ENCODE measurements at regions not wholly inside any gene's neighbourhood (a gene's known extent, or its start where the extent isn't known, plus 50 kb on each side); places are given as distances from the start of the nearest gene placed in this dataset.

DNA sequence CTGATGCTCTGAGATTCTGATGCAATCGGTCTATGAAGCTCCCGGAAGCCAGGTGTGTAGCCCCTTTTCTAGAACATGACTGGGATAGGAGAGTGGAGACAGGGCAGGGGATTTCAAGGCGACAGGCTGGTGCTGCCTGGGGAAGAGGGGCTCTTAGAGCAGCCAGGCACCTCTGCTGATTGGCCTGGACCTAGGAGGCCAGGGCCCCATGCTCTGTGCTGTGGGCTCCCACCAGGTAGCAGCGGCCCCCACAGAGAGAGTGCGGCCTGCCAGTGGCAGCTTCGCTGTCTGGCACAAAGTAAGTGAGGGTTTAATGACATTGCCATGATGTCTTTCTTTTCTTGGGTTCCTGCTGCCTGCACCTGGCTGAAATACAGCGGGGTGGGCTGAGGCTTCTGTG is 99.4 kb upstream of the PODXL start:
- WGBS, result 92% methylated on average over 7 of the region's 7 CpGs
- no peak for DNase-seq (ENCODE audit: low read depth in 6 of 9, low spot score in 9 of 9)
- H3K36me3 ChIP-seq (ENCODE audit: control insufficient read depth in 2 of 2, insufficient read depth in 2 of 2, low read length in 1 of 2), result no peaks in the 10 kb centered on the region

DNA sequence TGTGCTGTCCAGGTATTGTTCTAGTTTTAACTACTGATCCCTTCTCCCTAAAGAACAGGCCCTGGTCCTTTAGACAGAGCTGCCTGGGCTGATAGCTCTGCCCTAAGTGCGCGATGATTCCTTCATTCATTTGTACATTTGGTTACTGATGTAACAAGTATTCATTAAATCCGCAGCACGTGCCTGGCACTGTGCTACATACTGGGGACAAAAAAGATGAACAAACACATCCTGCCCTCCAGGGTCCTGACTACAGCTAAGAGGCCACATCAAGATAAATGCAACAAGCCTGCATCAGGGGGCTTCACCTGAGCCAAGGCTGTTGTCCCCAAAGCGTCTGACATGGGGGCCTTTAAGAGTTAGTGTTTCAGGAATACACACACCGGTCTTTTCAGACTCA is 99.0 kb upstream of the PODXL start:
- H3K9me3 ChIP-seq (ENCODE audit: control insufficient read depth in 2 of 2, insufficient read depth in 1 of 2, low read length in 1 of 2), result peaks cover 0 to 1% of the 10 kb centered on the region in 2 donors
- H3K27me3 ChIP-seq (ENCODE audit: control insufficient read depth in 2 of 2, insufficient read depth in 1 of 2, low read length in 1 of 2), result peaks cover 0 to 4% of the 10 kb centered on the region in 2 donors
- 98% methylated on average over 6 of the region's 6 CpGs for WGBS
- H3K4me3 ChIP-seq (ENCODE audit: low read length in 2 of 2), result no peak overlapping the region
- no peaks in the 10 kb centered on the region for H3K36me3 ChIP-seq (ENCODE audit: control insufficient read depth in 2 of 2, insufficient read depth in 2 of 2, low read length in 1 of 2)
- H3K4me1 ChIP-seq (ENCODE audit: control insufficient read depth in 2 of 2, insufficient read depth in 2 of 2, low read length in 2 of 2), result no peaks in the 10 kb centered on the region
- no peak for DNase-seq (ENCODE audit: low read depth in 6 of 9, low spot score in 9 of 9)
- no peak overlapping the region for H3K27ac ChIP-seq (ENCODE audit: low read depth in 1 of 2, low read length in 1 of 2)

More for the DNA sequence above, 99.4 kb upstream of the PODXL start:
- H3K9me3 ChIP-seq (ENCODE audit: control insufficient read depth in 2 of 2, insufficient read depth in 1 of 2, low read length in 1 of 2), result peaks cover 0 to 1% of the 10 kb centered on the region in 2 donors
- H3K27me3 ChIP-seq (ENCODE audit: control insufficient read depth in 2 of 2, insufficient read depth in 1 of 2, low read length in 1 of 2), result peaks cover 0 to 4% of the 10 kb centered on the region in 2 donors
- H3K4me3 ChIP-seq (ENCODE audit: low read length in 2 of 2), result no peak overlapping the region
- no peak overlapping the region for H3K27ac ChIP-seq (ENCODE audit: low read depth in 1 of 2, low read length in 1 of 2)
- H3K4me1 ChIP-seq (ENCODE audit: control insufficient read depth in 2 of 2, insufficient read depth in 2 of 2, low read length in 2 of 2), result no peaks in the 10 kb centered on the region

DNA sequence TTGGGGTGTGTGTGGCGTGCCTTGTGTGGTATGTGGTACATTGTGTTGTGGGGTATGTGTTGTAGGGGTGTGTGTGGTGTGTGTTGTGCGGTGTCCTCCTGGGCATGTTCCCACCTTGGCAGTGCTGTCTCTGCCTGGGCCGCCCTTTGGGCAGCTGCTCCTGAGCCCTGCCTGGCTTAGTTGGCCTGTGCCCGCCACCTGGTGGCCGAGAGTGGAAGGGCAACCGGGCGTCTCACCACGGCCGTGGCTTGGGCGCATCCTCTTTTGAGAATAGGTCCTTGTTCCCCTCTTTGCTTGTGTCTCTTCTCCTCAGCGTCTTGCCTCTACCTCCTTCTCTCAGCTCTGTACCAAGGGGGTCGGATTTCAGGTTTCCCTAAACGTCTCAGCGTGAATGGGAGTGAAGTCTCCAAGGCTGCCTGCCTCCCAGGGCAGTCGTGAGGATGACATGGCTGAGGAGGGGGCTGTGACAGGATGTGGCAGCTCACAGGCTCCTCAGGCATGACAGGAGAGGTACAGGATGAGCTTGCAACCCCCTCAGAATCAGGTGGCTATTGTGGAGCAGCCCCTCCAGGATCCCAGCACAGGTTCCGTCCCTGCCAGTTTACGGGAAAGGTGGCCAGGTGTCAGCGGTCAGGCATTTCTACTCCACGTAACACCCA is 98.4 kb upstream of the PODXL start:
- H3K4me1 ChIP-seq (ENCODE audit: control insufficient read depth in 2 of 2, insufficient read depth in 2 of 2, low read length in 2 of 2), result no peaks in the 10 kb centered on the region
- DNase-seq (ENCODE audit: low read depth in 6 of 9, low spot score in 9 of 9), result peak; percentile 13 to 79 (median 44)
- no peak overlapping the region for H3K27ac ChIP-seq (ENCODE audit: low read depth in 1 of 2, low read length in 1 of 2)
- H3K9me3 ChIP-seq (ENCODE audit: control insufficient read depth in 2 of 2, insufficient read depth in 1 of 2, low read length in 1 of 2), result peaks cover 0 to 1% of the 10 kb centered on the region in 2 donors
- peaks cover 0 to 6% of the 10 kb centered on the region in 2 donors for H3K27me3 ChIP-seq (ENCODE audit: control insufficient read depth in 2 of 2, insufficient read depth in 1 of 2, low read length in 1 of 2)
- WGBS, result 32% methylated on average over 19 of the region's 19 CpGs
- H3K4me3 ChIP-seq (ENCODE audit: low read length in 2 of 2), result no peak overlapping the region
- no peaks in the 10 kb centered on the region for H3K36me3 ChIP-seq (ENCODE audit: control insufficient read depth in 2 of 2, insufficient read depth in 2 of 2, low read length in 1 of 2)

DNA sequence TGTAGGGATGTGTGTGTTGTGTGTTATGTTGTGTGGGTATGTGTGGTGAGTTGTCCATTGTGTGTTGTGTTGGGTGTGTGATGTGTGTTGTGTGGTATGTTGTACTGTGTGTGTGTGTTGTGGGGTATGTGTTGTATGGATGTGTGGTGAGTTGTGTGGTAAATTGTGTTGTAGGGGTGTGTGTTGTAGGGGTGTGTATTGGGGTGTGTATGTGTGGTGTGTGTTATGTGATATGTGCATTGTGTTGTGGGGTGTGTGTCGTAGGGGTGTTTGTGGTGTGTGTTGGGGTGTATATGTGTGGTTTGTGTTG is 97.8 kb upstream of the PODXL start:
- peaks cover 0 to 1% of the 10 kb centered on the region in 2 donors for H3K9me3 ChIP-seq (ENCODE audit: control insufficient read depth in 2 of 2, insufficient read depth in 1 of 2, low read length in 1 of 2)
- no peak for DNase-seq (ENCODE audit: low read depth in 6 of 9, low spot score in 9 of 9)
- H3K27me3 ChIP-seq (ENCODE audit: control insufficient read depth in 2 of 2, insufficient read depth in 1 of 2, low read length in 1 of 2), result peaks cover 0 to 7% of the 10 kb centered on the region in 2 donors
- H3K36me3 ChIP-seq (ENCODE audit: control insufficient read depth in 2 of 2, insufficient read depth in 2 of 2, low read length in 1 of 2), result no peaks in the 10 kb centered on the region
- H3K4me3 ChIP-seq (ENCODE audit: low read length in 2 of 2), result no peak overlapping the region
- no peak overlapping the region for H3K27ac ChIP-seq (ENCODE audit: low read depth in 1 of 2, low read length in 1 of 2)
- no peaks in the 10 kb centered on the region for H3K4me1 ChIP-seq (ENCODE audit: control insufficient read depth in 2 of 2, insufficient read depth in 2 of 2, low read length in 2 of 2)
- WGBS, result 86% methylated on average over 1 of the region's 1 CpG

DNA sequence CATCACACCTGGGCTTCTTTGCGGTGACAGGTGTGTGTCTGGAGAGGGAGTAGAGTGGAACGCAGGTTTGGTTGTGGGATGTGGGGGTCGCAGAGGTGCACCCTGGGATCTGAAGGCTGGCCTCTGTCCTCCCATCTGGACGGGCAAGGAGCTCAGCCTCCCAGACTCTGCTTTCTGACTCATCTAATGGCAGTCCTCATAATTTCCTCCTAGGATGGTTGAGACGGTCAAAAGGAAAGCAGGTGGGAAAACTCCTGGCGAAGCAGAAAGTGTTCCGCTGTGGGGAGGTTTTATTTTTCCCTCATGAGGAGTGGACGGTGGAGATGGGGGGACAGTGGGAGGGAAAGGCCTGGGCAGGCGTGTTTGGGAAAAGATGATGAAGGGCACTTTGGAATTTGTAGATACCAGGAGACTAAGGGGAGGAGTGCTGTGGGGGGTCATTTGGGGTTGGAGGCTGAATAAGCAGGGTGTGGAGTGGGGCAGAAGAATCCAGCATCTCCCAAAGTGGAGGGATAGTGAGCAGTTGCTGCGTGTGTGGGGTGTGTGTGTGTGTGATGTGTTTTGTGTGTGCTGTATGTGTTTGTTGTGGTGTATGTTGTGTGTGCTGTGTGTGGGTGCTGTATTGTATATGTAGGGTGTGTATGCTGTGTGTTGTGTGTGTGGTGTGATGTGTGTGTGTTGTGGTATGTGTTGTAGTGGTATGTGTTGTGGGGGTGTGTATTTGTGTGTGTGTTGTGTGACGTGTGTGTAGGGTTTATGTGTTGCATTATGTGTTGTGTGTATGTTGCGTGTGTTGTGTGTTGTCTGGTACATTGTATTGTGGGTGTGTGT is 97.2 kb upstream of the PODXL start:
- 76% methylated on average over 12 of the region's 12 CpGs for WGBS
- Histone ChIP-seq H3K4me1 (ENCODE audit: control insufficient read depth in 2 of 2, insufficient read depth in 2 of 2, low read length in 2 of 2) (no peaks in the 10 kb centered on the region), H3K36me3 (ENCODE audit: control insufficient read depth in 2 of 2, insufficient read depth in 2 of 2, low read length in 1 of 2) (no peaks in the 10 kb centered on the region), H3K27ac (ENCODE audit: low read depth in 1 of 2, low read length in 1 of 2) (no peak overlapping the region), H3K27me3 (ENCODE audit: control insufficient read depth in 2 of 2, insufficient read depth in 1 of 2, low read length in 1 of 2) (peaks cover 0 to 8% of the 10 kb centered on the region in 2 donors), H3K4me3 (ENCODE audit: low read length in 2 of 2) (no peak overlapping the region), H3K9me3 (ENCODE audit: control insufficient read depth in 2 of 2, insufficient read depth in 1 of 2, low read length in 1 of 2) (peaks cover 0 to 1% of the 10 kb centered on the region in 2 donors)
- no peak for DNase-seq (ENCODE audit: low read depth in 6 of 9, low spot score in 9 of 9)

DNA sequence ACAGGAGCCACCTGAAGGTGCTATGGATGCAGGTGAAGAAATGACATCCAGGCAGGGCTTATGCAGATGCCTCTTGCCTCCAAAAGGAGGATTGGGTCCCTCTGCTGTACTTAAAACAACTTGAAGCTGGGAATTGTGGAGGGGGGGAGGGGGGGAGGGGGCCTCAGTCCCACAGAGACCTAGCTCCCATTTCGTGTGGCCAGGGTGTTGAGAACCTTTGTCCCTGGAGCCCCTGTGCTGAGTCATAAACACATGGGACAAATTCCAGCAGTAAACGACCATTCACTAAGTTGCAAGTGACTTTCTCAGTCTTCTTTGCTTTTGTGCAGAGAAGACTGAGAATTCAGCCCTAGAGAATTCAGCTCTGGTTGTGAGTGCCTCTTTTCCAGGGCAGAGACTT is 96.5 kb upstream of the PODXL start:
- Histone ChIP-seq H3K27ac (ENCODE audit: low read depth in 1 of 2, low read length in 1 of 2) (no peak overlapping the region), H3K27me3 (ENCODE audit: control insufficient read depth in 2 of 2, insufficient read depth in 1 of 2, low read length in 1 of 2) (peaks cover 0 to 8% of the 10 kb centered on the region in 2 donors), H3K4me3 (ENCODE audit: low read length in 2 of 2) (no peak overlapping the region), H3K9me3 (ENCODE audit: control insufficient read depth in 2 of 2, insufficient read depth in 1 of 2, low read length in 1 of 2) (peaks cover 0 to 1% of the 10 kb centered on the region in 2 donors), H3K4me1 (ENCODE audit: control insufficient read depth in 2 of 2, insufficient read depth in 2 of 2, low read length in 2 of 2) (no peaks in the 10 kb centered on the region), H3K36me3 (ENCODE audit: control insufficient read depth in 2 of 2, insufficient read depth in 2 of 2, low read length in 1 of 2) (no peaks in the 10 kb centered on the region)
- DNase-seq (ENCODE audit: low read depth in 6 of 9, low spot score in 9 of 9), result no peak
- WGBS, result 11% methylated on average over 2 of the region's 2 CpGs

DNA sequence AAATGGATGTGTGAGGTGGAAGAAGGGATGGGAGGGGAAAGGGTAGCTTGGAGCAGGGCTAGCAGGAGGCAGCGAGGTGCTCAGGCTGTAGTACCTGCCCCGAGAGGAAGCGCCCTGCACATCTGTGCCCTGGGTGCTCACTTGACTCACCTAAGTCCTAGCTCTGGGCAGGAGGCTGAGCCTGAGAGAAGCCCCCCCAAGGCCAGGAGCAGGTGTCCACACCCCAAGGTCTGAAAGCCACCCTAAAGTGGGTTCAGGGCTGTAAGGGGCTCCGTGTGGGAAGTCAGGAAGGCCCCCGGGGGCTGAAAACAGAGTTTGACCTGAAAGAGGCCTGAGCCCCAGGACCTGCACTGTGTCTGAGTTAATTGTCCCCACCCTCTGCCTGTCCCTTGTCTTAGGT is 95.8 kb upstream of the PODXL start:
- Histone ChIP-seq H3K27me3 (ENCODE audit: control insufficient read depth in 2 of 2, insufficient read depth in 1 of 2, low read length in 1 of 2) (peaks cover 0 to 8% of the 10 kb centered on the region in 2 donors), H3K27ac (ENCODE audit: low read depth in 1 of 2, low read length in 1 of 2) (no peak overlapping the region), H3K4me3 (ENCODE audit: low read length in 2 of 2) (no peak overlapping the region), H3K9me3 (ENCODE audit: control insufficient read depth in 2 of 2, insufficient read depth in 1 of 2, low read length in 1 of 2) (peaks cover 0 to 1% of the 10 kb centered on the region in 2 donors), H3K4me1 (ENCODE audit: control insufficient read depth in 2 of 2, insufficient read depth in 2 of 2, low read length in 2 of 2) (no peaks in the 10 kb centered on the region), H3K36me3 (ENCODE audit: control insufficient read depth in 2 of 2, insufficient read depth in 2 of 2, low read length in 1 of 2) (no peaks in the 10 kb centered on the region)
- DNase-seq (ENCODE audit: low read depth in 6 of 9, low spot score in 9 of 9), result no peak
- 88% methylated on average over 5 of the region's 5 CpGs for WGBS

DNA sequence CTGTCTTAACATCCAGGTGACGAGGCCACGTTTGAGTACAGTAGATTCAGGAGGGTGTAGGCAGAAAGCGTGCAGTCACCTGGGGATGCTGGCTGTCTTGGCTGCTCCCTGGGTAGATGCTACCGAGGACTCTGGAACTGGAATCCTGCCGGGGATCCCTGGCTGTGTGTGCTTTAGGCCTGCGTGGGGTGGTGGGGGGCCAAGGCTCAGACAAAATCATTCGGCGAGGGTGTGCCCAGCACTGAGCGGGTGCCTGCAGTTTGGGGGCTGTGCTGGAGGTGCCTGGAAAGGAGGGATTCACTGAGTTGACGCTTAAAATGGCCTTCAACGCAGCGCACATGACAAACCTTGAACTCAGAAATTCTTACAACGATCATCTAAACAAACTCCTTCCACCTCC is 93.5 kb upstream of the PODXL start:
- Histone ChIP-seq H3K4me1 (ENCODE audit: control insufficient read depth in 2 of 2, insufficient read depth in 2 of 2, low read length in 2 of 2) (no peaks in the 10 kb centered on the region), H3K4me3 (ENCODE audit: low read length in 2 of 2) (no peak overlapping the region), H3K27me3 (ENCODE audit: control insufficient read depth in 2 of 2, insufficient read depth in 1 of 2, low read length in 1 of 2) (peaks cover 0 to 5% of the 10 kb centered on the region in 2 donors), H3K9me3 (ENCODE audit: control insufficient read depth in 2 of 2, insufficient read depth in 1 of 2, low read length in 1 of 2) (peaks cover 0 to 1% of the 10 kb centered on the region in 2 donors), H3K36me3 (ENCODE audit: control insufficient read depth in 2 of 2, insufficient read depth in 2 of 2, low read length in 1 of 2) (no peaks in the 10 kb centered on the region), H3K27ac (ENCODE audit: low read depth in 1 of 2, low read length in 1 of 2) (no peak overlapping the region)
- DNase-seq (ENCODE audit: low read depth in 6 of 9, low spot score in 9 of 9), result no peak
- WGBS, result 91% methylated on average over 13 of the region's 13 CpGs

DNA sequence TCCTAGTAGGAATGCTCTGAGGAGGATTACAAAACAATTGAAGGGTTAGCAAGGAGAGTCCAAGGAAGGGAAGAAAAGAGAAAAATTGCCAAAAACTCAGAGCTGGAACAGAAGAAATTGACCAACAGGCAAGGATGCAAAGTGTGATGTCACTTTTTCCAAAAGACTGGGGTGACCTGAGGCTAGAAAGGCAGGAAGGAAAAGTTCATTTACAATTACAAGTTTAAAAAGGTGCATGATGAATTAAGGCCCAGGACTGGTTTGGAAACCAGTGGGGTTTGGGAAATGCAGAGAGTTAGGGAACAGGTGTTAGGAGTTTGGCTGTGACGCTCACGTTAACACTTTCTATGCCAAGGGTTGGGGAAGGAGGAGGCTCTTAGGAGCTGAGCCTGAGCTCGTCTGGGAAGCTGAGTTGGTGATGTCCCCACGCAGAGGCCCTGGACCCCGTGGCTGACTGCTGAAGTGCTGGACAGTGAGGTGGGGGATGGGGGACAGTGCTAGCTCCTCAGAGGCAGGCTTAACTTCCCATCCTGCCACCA is 92.6 kb upstream of the PODXL start:
- Histone ChIP-seq H3K27me3 (ENCODE audit: control insufficient read depth in 2 of 2, insufficient read depth in 1 of 2, low read length in 1 of 2) (peaks cover 0 to 4% of the 10 kb centered on the region in 2 donors), H3K4me1 (ENCODE audit: control insufficient read depth in 2 of 2, insufficient read depth in 2 of 2, low read length in 2 of 2) (no peaks in the 10 kb centered on the region), H3K36me3 (ENCODE audit: control insufficient read depth in 2 of 2, insufficient read depth in 2 of 2, low read length in 1 of 2) (no peaks in the 10 kb centered on the region), H3K4me3 (ENCODE audit: low read length in 2 of 2) (no peak overlapping the region), H3K27ac (ENCODE audit: low read depth in 1 of 2, low read length in 1 of 2) (no peak overlapping the region), H3K9me3 (ENCODE audit: control insufficient read depth in 2 of 2, insufficient read depth in 1 of 2, low read length in 1 of 2) (no peaks in the 10 kb centered on the region)
- 59% methylated on average over 5 of the region's 5 CpGs for WGBS
- no peak for DNase-seq (ENCODE audit: low read depth in 6 of 9, low spot score in 9 of 9)
